OCI-LY7 (cell line): ENCODE measurements at regions not wholly inside any gene's neighbourhood (a gene's known extent, or its start where the extent isn't known, plus 50 kb on each side); places are given as distances from the start of the nearest gene placed in this dataset.

Source experiments
- BruUV-seq: library from RNA; stranded (reverse); fragments of 400-500 nt; replicated peaks from 2 replicates; lab custom pipeline; 2021; lab: Mats Ljungman, UMichigan
- CTCF ChIA-PET: fragments of 300-600 bp; sonication (Branson Sonifier 250); formaldehyde crosslinking; loops from one replicate; lab custom pipeline; 2022; ENCODE audit warnings: antibody characterized with exemption; ENCODE audit not compliant: unreplicated experiment; lab: Charles Lee
- POLR2A ChIA-PET: fragments of 300-600 bp; sonication (Branson Sonifier 250); formaldehyde crosslinking; loops from one replicate; lab custom pipeline; 2022; ENCODE audit warnings: antibody characterized with exemption; lab: Charles Lee
- DNase-seq: peaks from one replicate; pipeline ENCODE4 v3.0.0-alpha.2; 2015; ENCODE audit warnings: low spot score
- H2AFZ ChIP-seq: fragments of 200-600 bp; sonication (generic), shearing (Covaris generic); 2 replicates; pipeline ENCODE4 v1.6.1; 2014; ENCODE audit warnings: mild to moderate bottlenecking, antibody characterized with exemption, low read length, moderate library complexity
- H3K27ac ChIP-seq: fragments of 200-600 bp; sonication (generic); 2 replicates; pipeline ENCODE4 v1.5.1; 2014; ENCODE audit warnings: mixed run types, low read depth, mild to moderate bottlenecking, moderate library complexity, low read length, inconsistent platforms; ENCODE audit not compliant: poor library complexity, severe bottlenecking
- H3K36me3 ChIP-seq: fragments of 200-600 bp; sonication (generic); 2 replicates; pipeline ENCODE4 v1.6.1; 2014; ENCODE audit warnings: mild to moderate bottlenecking, antibody characterized with exemption, low read length, moderate library complexity, mixed read lengths; ENCODE audit not compliant: insufficient read depth
- H3K4me1 ChIP-seq: fragments of 200-600 bp; sonication (generic); 2 replicates; pipeline ENCODE4 v1.5.1; 2014; ENCODE audit warnings: mild to moderate bottlenecking, low read length; ENCODE audit not compliant: insufficient read depth, poor library complexity, severe bottlenecking
- H3K4me2 ChIP-seq: fragments of 200-600 bp; sonication (generic); 2 replicates; pipeline ENCODE4 v1.6.1; 2014; ENCODE audit warnings: mild to moderate bottlenecking, low read length
- H3K4me3 ChIP-seq: fragments of 200-600 bp; sonication (generic); 2 replicates; pipeline ENCODE4 v1.5.1; 2014; ENCODE audit warnings: mild to moderate bottlenecking, low read depth, low read length; ENCODE audit not compliant: poor library complexity, severe bottlenecking
- H3K79me2 ChIP-seq: fragments of 200-600 bp; sonication (generic); 2 replicates; pipeline ENCODE4 v1.6.1; 2016; ENCODE audit warnings: low read depth, mild to moderate bottlenecking, low read length, moderate library complexity, mixed read lengths; ENCODE audit not compliant: insufficient read depth
- H3K9me2 ChIP-seq: fragments of 200-600 bp; sonication (generic); 2 replicates; pipeline ENCODE4 v1.6.1; 2016; ENCODE audit warnings: mild to moderate bottlenecking, low read length, mixed read lengths; ENCODE audit not compliant: insufficient read depth
- H3K9me3 ChIP-seq: fragments of 200-600 bp; sonication (generic); 2 replicates; pipeline ENCODE4 v1.6.1; 2014; ENCODE audit warnings: mild to moderate bottlenecking, mixed run types, low read length, mixed read lengths
- H4K20me1 ChIP-seq: fragments of 200-600 bp; sonication (generic); 2 replicates; pipeline ENCODE4 v1.6.1; 2014; ENCODE audit warnings: mild to moderate bottlenecking, antibody characterized with exemption, low read length, moderate library complexity, mixed read lengths; ENCODE audit not compliant: insufficient read depth
- CTCF ChIP-seq: fragments of 200-600 bp; sonication (generic); conservative IDR thresholded peaks from 2 replicates; pipeline ENCODE4 v1.5.1; 2014; ENCODE audit warnings: mild to moderate bottlenecking, antibody characterized with exemption, low read length, moderate library complexity, mixed read lengths
- EZH2phosphoT487 ChIP-seq: fragments of 200-600 bp; sonication (generic); IDR thresholded peaks from 2 replicates; pipeline ENCODE4 v1.6.1; 2018; ENCODE audit warnings: low read depth, borderline replicate concordance, mild to moderate bottlenecking, mixed run types, antibody characterized with exemption, low read length, moderate library complexity, mixed read lengths
- intact Hi-C: fragments of 100-400 bp; cut with micrococcal nuclease; formaldehyde crosslinking; loops from one replicate; pipeline ENCODE4 v1.10.0; 2022; ENCODE audit not compliant: unreplicated experiment

GRCh38 chr10:43940898-43941837 lies 292.5 kb upstream of the ZNF32 start:
- intact Hi-C loops: no loop called here
- Histone ChIP-seq H3K4me2 (peak overlapping the region; percentile 85), H3K9me2 (no peaks in the 10 kb centered on the region), H3K4me3 (peak overlapping the region; percentile 29), H3K79me2 (no peaks in the 10 kb centered on the region), H3K36me3 (no peaks in the 10 kb centered on the region), H2AFZ (no peak overlapping the region; the same call in 1 of the 2 replicates), H4K20me1 (no peaks in the 10 kb centered on the region), H3K9me3 (no peaks in the 10 kb centered on the region), H3K4me1 (peaks cover 72% of the 10 kb centered on the region), H3K27ac (peak overlapping the region; percentile 90)
- DNase-seq: peak; percentile 76
- TF ChIP-seq EZH2phosphoT487 (no peak), CTCF (no peak)
- ChIA-PET CTCF (interaction anchor here (0.8 to 1.0 kb wide), 4 partner anchors 9 to 44 kb away, joined by 3 to 4 read pairs (median 4); no protein-coding TSS in a partner anchor), POLR2A (interaction anchor here (0.6 to 4.1 kb wide), 19 partner anchors 10 to 1176 kb away, joined by 3 to 31 read pairs (median 4); no protein-coding TSS in a partner anchor)
- no TSS peak for BruUV-seq

GRCh38 chr10:43939939-43940820 lies 291.5 kb upstream of the ZNF32 start:
- ChIA-PET POLR2A (interaction anchor here (0.6 to 4.1 kb wide), 14 partner anchors 9 to 922 kb away, joined by 3 to 31 read pairs (median 4); no protein-coding TSS in a partner anchor), CTCF (interaction anchor here (0.8 to 0.9 kb wide), 3 partner anchors 38 to 72 kb away, joined by 3 to 4 read pairs (median 3); no protein-coding TSS in a partner anchor)
- intact Hi-C loops: loop anchor here (1.0 kb wide), 3 partner anchors 25 to 90 kb away; no protein-coding TSS in a partner anchor
- no peaks in the 10 kb centered on the region for H3K9me3 ChIP-seq
- TF ChIP-seq CTCF (no peak), EZH2phosphoT487 (no peak)
- no peaks in the 10 kb centered on the region for H4K20me1 ChIP-seq
- peak; percentile 45 for DNase-seq
- H2AFZ ChIP-seq: peak overlapping the region; percentile 44
- peak overlapping the region; percentile 90 for H3K27ac ChIP-seq
- no TSS peak for BruUV-seq
- H3K4me2 ChIP-seq: peak overlapping the region; percentile 85
- H3K36me3 ChIP-seq: no peaks in the 10 kb centered on the region
- peak overlapping the region; percentile 29 for H3K4me3 ChIP-seq
- H3K4me1 ChIP-seq: peaks cover 72% of the 10 kb centered on the region
- no peaks in the 10 kb centered on the region for H3K9me2 ChIP-seq
- no peaks in the 10 kb centered on the region for H3K79me2 ChIP-seq
